Colonic mucosa (tissue), 4 donors: ENCODE measurements at regions not wholly inside any gene's neighbourhood (a gene's known extent, or its start where the extent isn't known, plus 50 kb on each side); places are given as distances from the start of the nearest gene placed in this dataset.

Experiments used
- DNase-seq: peaks from one replicate; pipeline ENCODE4 v3.0.0-alpha.2; 2020
- H3K27ac ChIP-seq: fragments of 200-600 bp; one replicate; pipeline ENCODE4 v1.8.0; 2021
- H3K27me3 ChIP-seq: fragments of 200-600 bp; one replicate; pipeline ENCODE4 v1.8.0; 2021
- H3K36me3 ChIP-seq: fragments of 200-600 bp; one replicate; pipeline ENCODE4 v1.8.0; 2021
- H3K4me1 ChIP-seq: fragments of 200-600 bp; one replicate; pipeline ENCODE4 v1.8.0; 2021; ENCODE audit warnings: mild to moderate bottlenecking
- H3K4me3 ChIP-seq: fragments of 200-600 bp; one replicate; pipeline ENCODE4 v1.8.0; 2021
- H3K9ac ChIP-seq, 2 donors: one replicate each; pipeline ENCODE4 v1.7.0; 2013; ENCODE audit warnings: control low read depth in 2 of 2, low read depth in 2 of 2, low read length in 2 of 2
- H3K9me3 ChIP-seq: fragments of 200-600 bp; one replicate; pipeline ENCODE4 v1.8.0; 2021
- CTCF ChIP-seq: fragments of 200-600 bp; IDR thresholded peaks from one replicate; pipeline ENCODE4 v1.8.0; 2022; ENCODE audit warnings: antibody characterized with exemption, mild to moderate bottlenecking
- intact Hi-C: fragments of 100-400 bp; cut with DNase I; formaldehyde crosslinking; loops from one replicate; pipeline ENCODE4 v1.14.1; 2022
- donor health status: healthy.
- donor health status: DM: no; HTN: no; CAD: no.
- donor health status: DM: no; HTN: no; CAD: no.

DNA sequence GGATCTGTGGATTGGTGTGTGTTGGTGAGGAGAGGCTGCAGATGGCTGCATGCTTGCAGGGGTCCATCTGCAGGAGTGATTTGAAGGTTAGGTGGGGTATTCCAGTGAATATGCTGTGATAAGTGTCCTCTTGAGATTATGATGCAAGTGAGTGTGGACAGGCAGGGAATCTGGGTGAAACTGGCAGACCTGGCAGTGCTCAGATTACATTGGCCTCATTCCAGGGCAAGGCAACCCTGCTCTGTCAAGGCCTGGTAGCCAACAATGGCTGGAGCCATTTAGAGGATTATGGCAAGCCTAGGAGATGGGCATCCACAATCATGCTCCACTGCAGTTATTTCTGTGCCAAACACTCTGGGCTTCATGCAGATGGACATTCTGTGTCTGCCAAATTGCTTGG is 113.9 kb downstream of the RTL3 start:
- no peaks in the 10 kb centered on the region for H3K27me3 ChIP-seq
- H3K36me3 ChIP-seq, result no peaks in the 10 kb centered on the region
- H3K4me1 ChIP-seq, result no peaks in the 10 kb centered on the region
- no peak overlapping the region for H3K27ac ChIP-seq
- no peaks in the 10 kb centered on the region for H3K9me3 ChIP-seq
- no peak for DNase-seq
- H3K9ac ChIP-seq, result no peak overlapping the region
- no peak for TF ChIP-seq CTCF
- H3K4me3 ChIP-seq, result no peak overlapping the region
- intact Hi-C loops, result no loop called here

DNA sequence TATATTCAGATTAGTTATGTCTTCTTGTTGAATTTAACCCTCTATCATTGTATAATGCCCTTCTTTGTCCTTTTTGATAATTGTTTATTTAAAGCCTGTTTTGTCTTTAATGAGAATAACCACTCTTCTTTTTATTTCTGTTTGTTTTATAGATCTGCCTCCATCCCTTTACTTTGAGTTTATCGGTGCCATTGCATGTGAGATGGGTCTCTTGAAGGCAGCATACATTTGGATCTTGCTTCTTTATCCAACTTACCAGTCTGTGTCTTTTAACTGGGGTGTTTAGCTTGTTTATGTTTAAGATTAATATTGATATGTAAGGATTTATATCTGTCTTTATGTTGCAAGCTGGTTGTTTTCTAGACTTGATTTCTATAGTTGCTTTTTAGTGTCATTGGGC is 115.8 kb downstream of the RTL3 start:
- TF ChIP-seq CTCF, result no peak
- Histone ChIP-seq H3K4me1 (no peaks in the 10 kb centered on the region), H3K27ac (no peak overlapping the region), H3K4me3 (no peak overlapping the region), H3K9ac (no peak overlapping the region), H3K9me3 (no peaks in the 10 kb centered on the region), H3K36me3 (no peaks in the 10 kb centered on the region), H3K27me3 (no peaks in the 10 kb centered on the region)
- intact Hi-C loops, result no loop called here
- no peak for DNase-seq

- DNase-seq, result no peak
- no peak for TF ChIP-seq CTCF
- Histone ChIP-seq H3K4me1 (no peaks in the 10 kb centered on the region), H3K4me3 (no peak overlapping the region), H3K36me3 (no peaks in the 10 kb centered on the region), H3K9ac (no peak overlapping the region), H3K27me3 (no peaks in the 10 kb centered on the region), H3K9me3 (no peaks in the 10 kb centered on the region), H3K27ac (no peak overlapping the region)
- intact Hi-C loops, result no loop called here
Observed at GRCh38 chrX:78540171-78540570, 119.0 kb downstream of the RTL3 start.

DNA sequence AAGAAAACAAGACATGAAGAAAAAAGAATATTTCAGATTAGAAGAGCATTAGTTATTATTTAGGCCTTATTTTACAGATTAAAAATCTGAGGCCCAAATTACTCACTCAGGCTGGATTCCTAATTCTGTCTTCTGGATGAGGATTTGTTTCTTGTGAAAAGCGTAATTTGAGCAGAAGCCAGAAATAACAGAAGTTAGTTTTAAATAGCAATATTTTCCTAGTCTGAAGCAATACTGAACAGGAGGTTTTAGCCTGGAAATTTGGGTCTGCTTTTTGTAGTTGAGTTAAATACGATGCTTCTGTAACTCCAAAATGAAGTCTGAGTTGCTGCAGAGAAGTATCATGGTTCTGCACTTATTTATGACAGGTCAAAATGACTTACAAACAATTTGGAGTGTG is 124.9 kb downstream of the RTL3 start:
- Histone ChIP-seq H3K27me3 (no peaks in the 10 kb centered on the region), H3K9me3 (no peaks in the 10 kb centered on the region), H3K27ac (no peak overlapping the region), H3K36me3 (no peaks in the 10 kb centered on the region), H3K4me3 (no peak overlapping the region), H3K4me1 (no peaks in the 10 kb centered on the region), H3K9ac (no peak overlapping the region)
- no peak for TF ChIP-seq CTCF
- no peak for DNase-seq
- intact Hi-C loops, result no loop called here

GRCh38 chrX:78532363-78532762 is 126.8 kb downstream of the RTL3 start:
- Histone ChIP-seq H3K9ac (no peak overlapping the region), H3K9me3 (no peaks in the 10 kb centered on the region), H3K4me1 (no peaks in the 10 kb centered on the region), H3K27me3 (no peaks in the 10 kb centered on the region), H3K4me3 (no peak overlapping the region), H3K27ac (no peak overlapping the region), H3K36me3 (no peaks in the 10 kb centered on the region)
- no peak for TF ChIP-seq CTCF
- DNase-seq, result no peak
- intact Hi-C loops, result no loop called here

GRCh38 chrX:78527818-78528217 is 131.3 kb downstream of the RTL3 start:
- no peak for DNase-seq
- Histone ChIP-seq H3K27ac (no peak overlapping the region), H3K27me3 (no peaks in the 10 kb centered on the region), H3K4me1 (no peaks in the 10 kb centered on the region), H3K4me3 (no peak overlapping the region), H3K9ac (no peak overlapping the region), H3K9me3 (no peaks in the 10 kb centered on the region), H3K36me3 (no peaks in the 10 kb centered on the region)
- intact Hi-C loops, result no loop called here
- TF ChIP-seq CTCF, result no peak
